ENCODE measurements at regions not wholly inside any gene's neighbourhood (a gene's known extent, or its start where the extent isn't known, plus 50 kb on each side); places are given as distances from the start of the nearest gene placed in this dataset.
"Not testable (repeated sequence)": the region's sequence is repeated elsewhere in the genome, so short reads cannot be mapped to it uniquely, and the experiment has no call there.

DNA sequence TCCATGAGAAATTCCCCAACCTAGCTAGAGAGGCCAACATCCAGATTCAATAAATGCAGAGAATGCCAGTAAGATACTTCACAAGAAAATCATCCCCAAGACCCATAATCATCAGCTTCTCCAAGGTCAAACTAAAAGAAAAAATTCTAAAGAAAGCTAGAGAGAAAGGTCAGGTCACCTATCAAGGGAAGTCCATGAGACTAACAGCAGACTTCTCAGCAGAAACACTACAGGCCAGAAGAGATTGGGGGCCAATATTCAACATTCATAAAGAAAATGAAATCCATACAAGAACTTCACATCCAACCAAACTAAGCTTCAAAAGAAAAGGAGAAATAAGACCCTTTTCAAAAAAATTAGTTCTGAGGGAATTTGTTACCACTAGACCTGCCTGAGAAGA lies 118.8 kb upstream of the ANXA10 start:
- ATAC-seq (ENCODE audit: poor library complexity) (no peak), DNase-seq (no peak)
- intact Hi-C loops (cut with DNase I): no loop called here

GRCh38 chr4:167985565-167985964 lies 106.8 kb upstream of the ANXA10 start:
- DNase-seq (no peak), ATAC-seq (ENCODE audit: poor library complexity) (no peak)
- intact Hi-C loops (cut with DNase I): no loop called here

- intact Hi-C loops (cut with DNase I): no loop called here
- ATAC-seq (ENCODE audit: poor library complexity): no peak
- DNase-seq: no peak
Observed at GRCh38 chr4:167986044-167986443, 106.3 kb upstream of the ANXA10 start.

- intact Hi-C loops (cut with DNase I): no loop called here
- ATAC-seq (ENCODE audit: poor library complexity): no peak
- DNase-seq: no peak
Observed at GRCh38 chr4:167987285-167987684, 105.1 kb upstream of the ANXA10 start.

- DNase-seq (no peak), ATAC-seq (ENCODE audit: poor library complexity) (no peak)
- intact Hi-C loops (cut with DNase I): no loop called here
Observed at GRCh38 chr4:167989815-167990214, 102.5 kb upstream of the ANXA10 start.

DNA sequence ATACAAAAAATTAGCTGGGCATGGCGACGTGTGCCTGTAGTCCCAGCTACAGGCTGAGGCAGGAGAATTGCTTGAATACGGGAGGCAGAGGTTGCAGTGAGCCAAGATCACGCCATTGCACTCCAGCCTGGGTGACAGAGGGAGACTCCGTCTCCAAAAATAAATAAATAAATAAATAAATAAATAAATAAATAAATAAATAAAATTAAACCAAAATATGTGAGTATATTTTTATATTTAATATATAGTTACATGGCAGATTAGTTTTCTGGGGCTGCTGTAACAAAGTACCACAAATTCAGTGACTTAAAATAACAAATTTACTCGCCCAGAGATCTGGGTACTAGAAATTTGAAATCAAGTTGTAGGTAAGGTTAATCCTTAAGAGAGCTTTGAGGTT lies 84.2 kb upstream of the ANXA10 start:
- intact Hi-C loops (cut with DNase I); DNase-seq; ATAC-seq (ENCODE audit: poor library complexity): not testable (repeated sequence)

DNA sequence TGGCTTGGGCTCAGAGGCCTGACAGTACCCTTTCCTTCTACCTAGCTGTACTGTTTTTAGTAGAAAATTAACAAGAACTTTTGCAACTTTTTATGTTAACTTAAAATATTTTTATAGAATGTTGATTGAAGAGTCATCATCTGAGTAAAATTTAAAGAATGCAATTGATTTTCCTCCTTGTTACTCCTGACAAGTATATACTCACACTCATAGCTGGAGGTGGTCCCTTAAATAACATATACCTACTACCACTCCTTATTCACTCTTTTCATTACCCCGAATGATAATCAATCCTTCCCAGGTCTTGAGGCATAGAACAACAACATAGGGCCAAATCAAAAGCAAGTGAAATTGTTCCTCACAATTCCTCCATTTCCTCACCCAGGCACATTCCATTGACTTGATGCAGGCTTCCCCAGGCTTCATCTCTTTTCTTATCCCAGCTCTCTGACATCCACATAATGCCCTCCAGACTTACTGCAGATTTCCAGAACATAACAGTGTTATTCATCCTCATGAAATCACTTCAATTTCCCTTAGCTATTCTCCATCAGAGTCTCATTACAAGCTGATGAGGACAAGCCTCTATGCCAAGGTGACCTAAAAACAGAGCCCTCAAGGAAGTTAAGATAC lies 73.2 kb upstream of the ANXA10 start:
- intact Hi-C loops (cut with DNase I): no loop called here
- no peak for ATAC-seq (ENCODE audit: poor library complexity)
- DNase-seq: no peak

GRCh38 chr4:168019921-168020320 lies 72.4 kb upstream of the ANXA10 start:
- intact Hi-C loops (cut with DNase I): no loop called here
- no peak for DNase-seq
- no peak for ATAC-seq (ENCODE audit: poor library complexity)

DNA sequence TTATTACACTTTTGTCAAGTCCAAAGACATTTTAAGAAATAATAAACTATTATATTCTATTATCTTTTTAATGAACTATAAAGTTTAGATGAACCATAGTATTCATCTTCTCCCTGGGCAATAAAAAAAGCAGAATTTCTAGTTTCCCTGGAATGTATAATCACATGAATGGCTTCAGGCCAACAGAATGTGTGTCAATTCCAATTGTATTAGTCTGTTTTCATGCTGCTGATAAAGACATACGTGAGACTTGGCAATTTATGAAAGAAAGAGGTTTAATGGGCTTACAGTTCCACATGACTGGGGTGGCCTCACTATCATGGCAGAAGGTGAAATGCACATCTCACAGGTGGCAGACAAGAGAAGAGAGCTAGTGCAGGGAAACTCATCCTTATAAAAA lies 70.7 kb upstream of the ANXA10 start:
- no peak for DNase-seq

DNA sequence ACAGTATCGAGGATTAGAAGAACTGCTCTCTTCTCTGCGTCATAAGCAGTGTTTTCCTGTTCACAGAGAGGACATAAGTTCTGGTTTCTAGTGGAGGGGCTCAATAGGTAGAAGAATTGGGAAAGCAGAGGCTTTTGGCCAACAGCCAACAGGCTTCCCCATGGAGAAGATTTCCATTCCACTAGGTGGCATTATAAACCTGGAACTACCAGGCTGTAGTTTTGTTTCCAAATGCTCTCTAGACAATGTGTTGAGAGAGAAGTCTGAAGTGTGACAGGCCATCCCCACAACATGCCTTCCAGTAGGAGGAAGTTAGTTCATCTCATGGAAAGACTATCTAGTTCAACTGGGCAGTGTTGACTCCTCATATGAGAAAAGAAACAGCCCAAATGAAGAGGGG lies 63.8 kb upstream of the ANXA10 start:
- ATAC-seq (ENCODE audit: poor library complexity) (no peak), DNase-seq (no peak)
- intact Hi-C loops (cut with DNase I): no loop called here

More for the DNA sequence above, 70.7 kb upstream of the ANXA10 start:
- intact Hi-C loops (cut with DNase I): no loop called here
- ATAC-seq (ENCODE audit: poor library complexity): no peak

DNA sequence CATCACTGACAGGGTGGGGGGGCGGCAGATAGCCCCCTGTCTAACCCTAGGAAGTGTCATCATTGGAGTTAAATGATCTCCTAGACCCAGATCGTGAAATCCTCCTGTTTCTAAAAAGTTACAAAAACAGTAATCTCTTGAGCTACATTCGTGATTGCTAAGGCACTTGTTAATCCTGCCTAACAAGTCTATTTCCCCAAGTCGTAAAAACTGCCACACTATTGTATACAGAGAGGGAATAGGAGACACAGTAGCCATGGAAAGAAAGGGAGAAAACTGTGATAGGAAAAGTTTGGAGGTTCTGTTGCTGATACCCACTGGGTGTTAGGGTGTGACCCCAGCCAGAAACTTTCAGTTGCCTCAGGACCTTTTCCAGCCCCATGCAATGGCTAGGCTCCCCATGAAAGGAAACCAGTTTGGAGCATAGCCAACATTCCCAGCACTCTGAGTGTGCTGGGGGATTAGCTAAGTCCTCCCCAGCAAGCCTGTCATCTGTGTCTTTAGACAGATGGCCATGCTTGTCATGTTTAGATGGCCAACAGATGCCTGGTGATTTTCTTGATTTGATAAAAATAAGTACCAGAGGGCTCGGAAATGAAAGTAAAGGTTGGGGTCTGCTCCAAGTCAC lies 63.3 kb upstream of the ANXA10 start:
- ATAC-seq (ENCODE audit: poor library complexity): no peak
- intact Hi-C loops (cut with DNase I): no loop called here
- no peak for DNase-seq

DNA sequence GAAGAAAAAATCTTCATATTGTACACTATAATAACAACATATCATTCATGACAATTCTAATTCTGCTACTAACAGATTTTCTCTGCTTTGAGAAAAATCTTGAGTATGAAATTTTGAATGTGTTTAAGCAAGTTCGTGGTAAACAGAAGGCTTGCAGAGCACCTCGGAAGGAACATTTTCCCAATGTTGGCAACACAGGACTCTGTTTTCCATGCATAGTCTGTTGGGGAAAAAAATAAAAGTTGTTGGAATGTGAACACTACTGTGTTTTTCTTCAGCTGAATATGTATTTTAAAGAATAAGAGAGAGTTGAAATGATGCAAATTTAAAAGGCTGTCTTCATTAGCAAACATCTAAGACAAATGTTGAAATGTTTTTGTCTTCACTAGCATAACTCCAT lies 54.7 kb upstream of the ANXA10 start:
- DNase-seq (no peak), ATAC-seq (ENCODE audit: poor library complexity) (no peak)
- intact Hi-C loops (cut with DNase I): no loop called here

DNA sequence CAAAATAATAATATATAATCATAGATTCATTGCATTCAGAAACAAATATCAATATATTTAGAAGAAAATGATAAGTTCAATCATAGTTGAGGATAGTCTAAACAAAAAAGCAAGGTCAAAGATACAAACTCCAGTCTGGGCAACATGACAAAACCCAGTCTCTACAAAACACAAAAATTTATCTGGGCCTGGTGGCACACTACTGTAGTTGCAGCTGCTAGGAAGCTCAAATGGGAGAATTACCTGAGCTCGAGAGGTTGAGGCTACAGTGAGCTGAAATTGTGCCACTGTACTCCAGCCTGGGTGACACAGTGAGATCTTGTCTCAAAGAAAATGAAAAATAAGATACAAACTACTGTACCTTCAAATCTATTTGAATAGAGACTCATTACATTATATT lies 52.7 kb upstream of the ANXA10 start:
- ATAC-seq (ENCODE audit: poor library complexity) (no peak), DNase-seq (no peak)
- intact Hi-C loops (cut with DNase I): no loop called here

Measured in Right ventricle myocardium superior (tissue), 1 donor.